ENCODE measurements at regions not wholly inside any gene's neighbourhood (a gene's known extent, or its start where the extent isn't known, plus 50 kb on each side); places are given as distances from the start of the nearest gene placed in this dataset.

GRCh38 chr4:156595041-156595440 lies 376.6 kb downstream of the PDGFC start:
- no peak for DNase-seq (ENCODE audit: low read depth)

- DNase-seq (ENCODE audit: low read depth), result no peak
Observed at GRCh38 chr4:156594624-156595023, 377.0 kb downstream of the PDGFC start.

- no peak for DNase-seq (ENCODE audit: low read depth)
Observed at GRCh38 chr4:156593464-156593863, 378.1 kb downstream of the PDGFC start.

- no peak for DNase-seq (ENCODE audit: low read depth)
Observed at GRCh38 chr4:156591679-156592078, 379.9 kb downstream of the PDGFC start.

- no peak for DNase-seq (ENCODE audit: low read depth)
Observed at GRCh38 chr4:156584100-156584499, 387.5 kb downstream of the PDGFC start.

- DNase-seq (ENCODE audit: low read depth), result no peak
Observed at GRCh38 chr4:156583265-156583664, 388.3 kb downstream of the PDGFC start.

- DNase-seq (ENCODE audit: low read depth), result no peak
Observed at GRCh38 chr4:156581282-156582063, 390.1 kb downstream of the PDGFC start.

- DNase-seq (ENCODE audit: low read depth), result no peak
Observed at GRCh38 chr4:156578713-156579112, 392.9 kb downstream of the PDGFC start.

GRCh38 chr4:156578005-156578404 lies 393.6 kb downstream of the PDGFC start:
- no peak for DNase-seq (ENCODE audit: low read depth)

GRCh38 chr4:156576946-156577345 lies 394.7 kb downstream of the PDGFC start:
- DNase-seq (ENCODE audit: low read depth), result no peak

GRCh38 chr4:156575430-156576073 lies 396.0 kb downstream of the PDGFC start:
- no peak for DNase-seq (ENCODE audit: low read depth)

- DNase-seq (ENCODE audit: low read depth), result no peak
Observed at GRCh38 chr4:156571146-156571545, 400.5 kb downstream of the PDGFC start.

GRCh38 chr4:156569535-156569934 lies 402.1 kb downstream of the PDGFC start:
- DNase-seq (ENCODE audit: low read depth), result no peak

- DNase-seq (ENCODE audit: low read depth), result no peak
Observed at GRCh38 chr4:156568484-156568883, 403.1 kb downstream of the PDGFC start.

GRCh38 chr4:156568041-156568440 lies 403.6 kb downstream of the PDGFC start:
- no peak for DNase-seq (ENCODE audit: low read depth)

GRCh38 chr4:156560701-156561100 lies 410.9 kb downstream of the PDGFC start:
- DNase-seq (ENCODE audit: low read depth), result no peak

- no peak for DNase-seq (ENCODE audit: low read depth)
Observed at GRCh38 chr4:156559346-156559745, 412.3 kb downstream of the PDGFC start.

GRCh38 chr4:156558373-156559025 lies 413.1 kb downstream of the PDGFC start:
- no peak for DNase-seq (ENCODE audit: low read depth)

- no peak for DNase-seq (ENCODE audit: low read depth)
Observed at GRCh38 chr4:156557920-156558319, 413.7 kb downstream of the PDGFC start.

- DNase-seq (ENCODE audit: low read depth), result no peak
Observed at GRCh38 chr4:156556336-156556735, 415.3 kb downstream of the PDGFC start.

GRCh38 chr4:156553659-156554058 lies 417.9 kb downstream of the PDGFC start:
- DNase-seq (ENCODE audit: low read depth), result no peak

- no peak for DNase-seq (ENCODE audit: low read depth)
Observed at GRCh38 chr4:156547891-156548290, 423.7 kb downstream of the PDGFC start.

GRCh38 chr4:156547439-156547838 lies 424.2 kb downstream of the PDGFC start:
- peak; percentile 79 for DNase-seq (ENCODE audit: low read depth)
